ENCODE measurements at regions not wholly inside any gene's neighbourhood (a gene's known extent, or its start where the extent isn't known, plus 50 kb on each side); places are given as distances from the start of the nearest gene placed in this dataset.

DNA sequence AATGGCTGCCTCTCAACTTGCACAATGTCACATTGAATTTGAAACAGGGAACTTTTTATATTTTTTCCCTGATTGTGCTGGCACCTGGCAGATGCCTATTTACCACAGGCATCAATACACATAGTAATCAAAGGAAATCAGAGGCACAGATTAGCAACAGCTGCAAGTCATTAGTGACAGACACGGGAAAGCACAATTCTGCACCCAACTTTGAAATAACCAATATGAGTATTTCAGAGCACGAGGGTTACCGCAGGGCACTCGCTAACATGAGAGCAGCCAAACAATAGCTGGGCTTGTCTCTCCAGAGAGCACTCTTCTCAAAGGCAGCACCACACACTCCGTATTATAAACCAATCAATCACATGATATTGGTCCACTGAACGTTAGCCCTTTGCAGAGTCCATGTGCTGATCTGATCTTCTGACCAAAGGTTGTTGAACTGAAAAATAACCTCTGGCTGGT is 149.5 kb downstream of the RNF144B start (continued):
- TF ChIP-seq TEAD4 (IDR thresholded peaks at IDR 0.05; ENCODE audit: low read depth, low read length) (no peak), HDAC2 (IDR thresholded peaks at IDR 0.05; ENCODE audit: borderline replicate concordance in 1 of 2, low read depth in 2 of 2, low read length in 2 of 2) (no peak)

Measured in H1 (cell line).